ENCODE measurements at regions not wholly inside any gene's neighbourhood (a gene's known extent, or its start where the extent isn't known, plus 50 kb on each side); places are given as distances from the start of the nearest gene placed in this dataset.

GRCh38 chr5:173397516-173397915 lies 69.3 kb upstream of the STC2 start:
- ChIA-PET POLR2A (no interaction called here), CTCF (interaction anchor here (1.3 kb wide), 1 partner anchor 176 kb away, joined by 5 read pairs; no protein-coding TSS in a partner anchor)
- no peaks in the 10 kb centered on the region for H3K4me1 ChIP-seq (ENCODE audit: control insufficient read depth, extremely low read depth, insufficient read depth, low read length)
- H3K27ac ChIP-seq (ENCODE audit: insufficient read depth, low read depth, low read length): no peak overlapping the region
- no peak overlapping the region for H3K4me3 ChIP-seq (replicated peaks in 1 of 3; ENCODE audit: insufficient read depth in 1 of 3, low read depth in 1 of 3, low read length in 3 of 3)
- H3K36me3 ChIP-seq (ENCODE audit: control insufficient read depth in 2 of 2, extremely low read depth in 1 of 2, insufficient read depth in 2 of 2, low read length in 2 of 2): no peaks in the 10 kb centered on the region
- intact Hi-C loops (cut with micrococcal nuclease): loop anchor here (5.0 kb wide), 1 partner anchor 175 kb away; no protein-coding TSS in a partner anchor
- no peak for DNase-seq (ENCODE audit: low read depth, low spot score)
- TF ChIP-seq POLR2AphosphoS5 (IDR thresholded peaks at IDR 0.05; ENCODE audit: insufficient read depth, low read depth, low read length): no peak
- TF ChIP-seq JUN (IDR thresholded peaks at IDR 0.05; ENCODE audit: borderline replicate concordance, insufficient read depth, insufficient read length, low read depth): no peak
- no peak for TF ChIP-seq GATA2 (IDR thresholded peaks at IDR 0.05; ENCODE audit: insufficient read depth, insufficient read length, low read depth, low read length)
- TF ChIP-seq MAX (IDR thresholded peaks at IDR 0.05; ENCODE audit: insufficient read depth, insufficient read length): no peak
- no peak for TF ChIP-seq FOS (IDR thresholded peaks at IDR 0.05; ENCODE audit: borderline replicate concordance, insufficient read depth, low read length)
- TF ChIP-seq, protein P1, sequence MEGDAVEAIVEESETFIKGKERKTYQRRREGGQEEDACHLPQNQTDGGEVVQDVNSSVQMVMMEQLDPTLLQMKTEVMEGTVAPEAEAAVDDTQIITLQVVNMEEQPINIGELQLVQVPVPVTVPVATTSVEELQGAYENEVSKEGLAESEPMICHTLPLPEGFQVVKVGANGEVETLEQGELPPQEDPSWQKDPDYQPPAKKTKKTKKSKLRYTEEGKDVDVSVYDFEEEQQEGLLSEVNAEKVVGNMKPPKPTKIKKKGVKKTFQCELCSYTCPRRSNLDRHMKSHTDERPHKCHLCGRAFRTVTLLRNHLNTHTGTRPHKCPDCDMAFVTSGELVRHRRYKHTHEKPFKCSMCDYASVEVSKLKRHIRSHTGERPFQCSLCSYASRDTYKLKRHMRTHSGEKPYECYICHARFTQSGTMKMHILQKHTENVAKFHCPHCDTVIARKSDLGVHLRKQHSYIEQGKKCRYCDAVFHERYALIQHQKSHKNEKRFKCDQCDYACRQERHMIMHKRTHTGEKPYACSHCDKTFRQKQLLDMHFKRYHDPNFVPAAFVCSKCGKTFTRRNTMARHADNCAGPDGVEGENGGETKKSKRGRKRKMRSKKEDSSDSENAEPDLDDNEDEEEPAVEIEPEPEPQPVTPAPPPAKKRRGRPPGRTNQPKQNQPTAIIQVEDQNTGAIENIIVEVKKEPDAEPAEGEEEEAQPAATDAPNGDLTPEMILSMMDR (IDR thresholded peaks at IDR 0.05; ENCODE audit: extremely low read depth in 1 of 2, insufficient read depth in 1 of 2, low read depth in 1 of 2, low read length in 2 of 2): no peak
- no peak for TF ChIP-seq MYC (IDR thresholded peaks at IDR 0.05; ENCODE audit: low read depth, low read length)
- H3K79me2 ChIP-seq (ENCODE audit: control insufficient read depth, insufficient read depth, low read length): no peaks in the 10 kb centered on the region
- no peak overlapping the region for H3K4me2 ChIP-seq (ENCODE audit: insufficient read depth, low read length)
- no peaks in the 10 kb centered on the region for H3K9me3 ChIP-seq (replicated peaks; ENCODE audit: control insufficient read depth, insufficient read depth, low read length)
- no peaks in the 10 kb centered on the region for H3K27me3 ChIP-seq (ENCODE audit: control insufficient read depth in 2 of 2, insufficient read depth in 2 of 2, low read length in 2 of 2)
- H3K9me1 ChIP-seq (replicated peaks; ENCODE audit: control insufficient read depth, extremely low read depth, insufficient read depth, low read length): no peaks in the 10 kb centered on the region
- BruUV-seq (replicated peaks): no TSS peak
- FAIRE-seq: no peak
- no peak overlapping the region for H2AFZ ChIP-seq (ENCODE audit: low read depth, low read length)
- no peaks in the 10 kb centered on the region for H4K20me1 ChIP-seq (replicated peaks; ENCODE audit: control insufficient read depth, extremely low read depth, insufficient read depth, low read length)
- dilution Hi-C loops (cut with MboI; ENCODE audit: extremely low pct_ligation_motif_present, low sequenced_read_pairs): no loop called here
- H3K9ac ChIP-seq (replicated peaks; ENCODE audit: extremely low read depth, insufficient read depth, low read length): no peak overlapping the region
